GM12878 (cell line): ENCODE measurements at regions not wholly inside any gene's neighbourhood (a gene's known extent, or its start where the extent isn't known, plus 50 kb on each side); places are given as distances from the start of the nearest gene placed in this dataset.

Experiments used
- ATAC-seq: fragments of 200-7000 bp; cut with Tn5 transposase; 3 replicates; pipeline ENCODE4 v1.9.1; 2020; ENCODE audit warnings: mild to moderate bottlenecking, moderate library complexity
- BruUV-seq: library from RNA; stranded (reverse); fragments of 400-500 nt; replicated peaks from 2 replicates; lab custom pipeline; 2021; lab: Mats Ljungman, UMichigan
- CTCF ChIA-PET: fragments of 300-600 bp; sonication (Branson Sonifier 250); formaldehyde crosslinking; extraction: SDS; loops from one replicate; lab custom pipeline; 2021; ENCODE audit warnings: inconsistent platforms; lab: Yijun Ruan, JAX
- POLR2A ChIA-PET: fragments of 350-600 bp; formaldehyde crosslinking; extraction: SDS; loops from one replicate; lab custom pipeline; 2021; ENCODE audit warnings: inconsistent platforms; lab: Charles Lee
- RAD21 ChIA-PET: fragments of 300-600 bp; sonication (Branson Sonifier 250); formaldehyde crosslinking; loops from one replicate; lab custom pipeline; 2023; ENCODE audit warnings: antibody characterized with exemption; ENCODE audit not compliant: unreplicated experiment; lab: Charles Lee
- SMC1A ChIA-PET: fragments of 300-600 bp; sonication (Branson Sonifier 250); formaldehyde crosslinking; loops from one replicate; lab custom pipeline; 2023; ENCODE audit not compliant: unreplicated experiment, uncharacterized antibody; lab: Charles Lee
- DNase-seq: peaks from one replicate; pipeline ENCODE4 v3.0.0-alpha.2; 2011; ENCODE audit warnings: low read depth, low spot score
- FAIRE-seq: peaks from 3 replicates; lab custom pipeline; 2011; peaks lifted over from hg19 to GRCh38; lab: Jason Lieb, UNC
- H2AFZ ChIP-seq: 2 replicates; pipeline ENCODE4 v1.6.0; 2011; ENCODE audit warnings: low read depth, low read length, control low read depth; ENCODE audit not compliant: control insufficient read depth
- H3K27ac ChIP-seq: 2 replicates; pipeline ENCODE4 v1.5.1; 2011; ENCODE audit warnings: control low read depth; ENCODE audit not compliant: control insufficient read depth, insufficient read depth
- H3K27me3 ChIP-seq, 2 experiments: replicated peaks in 1 of 2; 2 replicates each; pipeline versions ENCODE4 v1.6.0 to v1.6.1; 2011; ENCODE audit warnings: low read length in 1 of 2; ENCODE audit not compliant: control insufficient read depth in 2 of 2, insufficient read depth in 2 of 2
- H3K36me3 ChIP-seq, 2 experiments: 2 replicates each; pipeline ENCODE4 v1.5.1; 2011; ENCODE audit warnings: low read length in 1 of 2; ENCODE audit not compliant: control insufficient read depth in 2 of 2, insufficient read depth in 2 of 2
- H3K4me1 ChIP-seq: 2 replicates; pipeline ENCODE4 v1.6.1; 2011; ENCODE audit warnings: mild to moderate bottlenecking, low read length, moderate library complexity, mixed read lengths; ENCODE audit not compliant: control insufficient read depth, insufficient read depth
- H3K4me2 ChIP-seq: 2 replicates; pipeline ENCODE4 v1.6.0; 2011; ENCODE audit warnings: control low read depth; ENCODE audit not compliant: control insufficient read depth, insufficient read depth
- H3K4me3 ChIP-seq: fragments of 200-600 bp; sonication (generic); 2 replicates; pipeline ENCODE4 v1.5.1; 2016
- H3K79me2 ChIP-seq: 2 replicates; pipeline ENCODE4 v1.6.0; 2011; ENCODE audit warnings: low read length; ENCODE audit not compliant: control insufficient read depth, insufficient read depth
- H3K9ac ChIP-seq: 2 replicates; pipeline ENCODE4 v1.8.0; 2011; ENCODE audit warnings: low read length, control low read depth, mixed read lengths; ENCODE audit not compliant: control insufficient read depth, insufficient read depth
- H3K9me3 ChIP-seq: replicated peaks from 3 replicates; pipeline ENCODE4 v1.5.1; 2011; ENCODE audit warnings: mild to moderate bottlenecking, low read length; ENCODE audit not compliant: control insufficient read depth, insufficient read depth
- H4K20me1 ChIP-seq: 2 replicates; pipeline ENCODE4 v1.6.0; 2011; ENCODE audit not compliant: control insufficient read depth, insufficient read depth
- BMI1 ChIP-seq: fragments of 450-650 bp; IDR thresholded peaks from 2 replicates; pipeline ENCODE4 v1.6.1; 2016; ENCODE audit warnings: mild to moderate bottlenecking, moderate library complexity, borderline replicate concordance
- CEBPB ChIP-seq, 2 experiments: fragments of 150-350 bp in 1 of 2; IDR thresholded peaks; 2 replicates each; pipeline ENCODE4 v1.6.1; 2012 to 2014; ENCODE audit warnings: low read depth in 2 of 2, low read length in 2 of 2, borderline replicate concordance in 1 of 2, inconsistent platforms in 1 of 2
- KDM1A ChIP-seq: fragments of 200-600 bp; sonication (generic); IDR thresholded peaks from 2 replicates; pipeline ENCODE4 v1.6.1; 2016; ENCODE audit warnings: borderline replicate concordance
- TCF12 ChIP-seq: IDR thresholded peaks from 2 replicates; pipeline ENCODE4 v1.6.1; 2011; ENCODE audit warnings: low read depth, mild to moderate bottlenecking, low read length
- ZNF217 ChIP-seq: fragments of 450-650 bp; IDR thresholded peaks from 2 replicates; pipeline ENCODE4 v1.6.1; 2017; ENCODE audit warnings: antibody characterized with exemption, mild to moderate bottlenecking
- WGBS: methylation state at CpG from one replicate; pipeline ENCODE4 v1.1.6; 2016; ENCODE audit warnings: low lambda C conversion rate; ENCODE audit not compliant: insufficient replicate concordance, insufficient coverage; ENCODE audit errors: missing lambda C conversion rate; 5-methylcytosine and 5-hydroxymethylcytosine counted together
- in situ Hi-C: fragments of 300-500 bp; cut with MboI; formaldehyde crosslinking; loops from 9 replicates; pipeline ENCODE4 v1.14.3; 2018; ENCODE audit warnings: mixed read lengths
- intact Hi-C: fragments of 100-400 bp; cut with micrococcal nuclease; formaldehyde crosslinking; loops from one replicate; pipeline ENCODE4 v1.14.2; 2022; ENCODE audit not compliant: unreplicated experiment
- TF ChIP-seq, protein P1 (sequence below): fragments of 450-650 bp; conservative IDR thresholded peaks from 2 replicates; pipeline ENCODE4 v1.6.1; 2017; ENCODE audit warnings: mild to moderate bottlenecking, moderate library complexity
- TF ChIP-seq, protein P2 (sequence below): fragments of 450-650 bp; formaldehyde crosslinking; IDR thresholded peaks from 2 replicates; pipeline ENCODE4 v1.4.0; 2020; ENCODE audit warnings: mild to moderate bottlenecking, moderate library complexity
- TF ChIP-seq, protein P3 (sequence below): fragments of 150-350 bp; IDR thresholded peaks from 2 replicates; pipeline ENCODE4 v1.6.1; 2014; ENCODE audit warnings: mild to moderate bottlenecking, low read depth, low read length
- TF ChIP-seq, protein P4 (sequence below): fragments of 450-650 bp; IDR thresholded peaks from 2 replicates; pipeline ENCODE4 v1.6.1; 2014; ENCODE audit warnings: mild to moderate bottlenecking

DNA sequence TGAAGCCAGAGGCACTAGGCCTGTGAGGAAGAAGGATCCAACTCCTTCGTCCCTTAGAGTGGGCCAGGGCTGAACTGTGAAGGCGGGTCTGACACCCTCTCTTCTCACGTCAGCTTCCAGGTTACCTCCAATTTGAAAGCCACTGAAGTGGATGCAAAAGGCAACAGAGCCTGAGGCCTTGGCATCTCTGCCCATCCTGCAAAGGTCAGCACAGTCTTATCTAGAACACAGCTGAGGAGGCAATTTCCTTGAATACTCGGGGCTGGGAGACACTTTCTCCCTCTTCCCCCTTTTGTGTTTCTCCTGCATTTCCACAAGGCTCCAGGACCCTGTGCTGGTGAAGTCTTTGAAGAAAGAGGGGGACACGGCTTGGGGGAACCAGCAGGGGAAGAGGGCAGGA, 91.6 kb upstream of the PAX6 start:
- in situ Hi-C loops, result no loop called here
- no peak overlapping the region for H2AFZ ChIP-seq
- WGBS, result 19% methylated on average over 5 of the region's 5 CpGs
- ATAC-seq, result no peak
- ChIA-PET RAD21 (no interaction called here), CTCF (no interaction called here), SMC1A (no interaction called here), POLR2A (no interaction called here)
- H3K4me1 ChIP-seq, result no peaks in the 10 kb centered on the region
- TF ChIP-seq, protein P1, sequence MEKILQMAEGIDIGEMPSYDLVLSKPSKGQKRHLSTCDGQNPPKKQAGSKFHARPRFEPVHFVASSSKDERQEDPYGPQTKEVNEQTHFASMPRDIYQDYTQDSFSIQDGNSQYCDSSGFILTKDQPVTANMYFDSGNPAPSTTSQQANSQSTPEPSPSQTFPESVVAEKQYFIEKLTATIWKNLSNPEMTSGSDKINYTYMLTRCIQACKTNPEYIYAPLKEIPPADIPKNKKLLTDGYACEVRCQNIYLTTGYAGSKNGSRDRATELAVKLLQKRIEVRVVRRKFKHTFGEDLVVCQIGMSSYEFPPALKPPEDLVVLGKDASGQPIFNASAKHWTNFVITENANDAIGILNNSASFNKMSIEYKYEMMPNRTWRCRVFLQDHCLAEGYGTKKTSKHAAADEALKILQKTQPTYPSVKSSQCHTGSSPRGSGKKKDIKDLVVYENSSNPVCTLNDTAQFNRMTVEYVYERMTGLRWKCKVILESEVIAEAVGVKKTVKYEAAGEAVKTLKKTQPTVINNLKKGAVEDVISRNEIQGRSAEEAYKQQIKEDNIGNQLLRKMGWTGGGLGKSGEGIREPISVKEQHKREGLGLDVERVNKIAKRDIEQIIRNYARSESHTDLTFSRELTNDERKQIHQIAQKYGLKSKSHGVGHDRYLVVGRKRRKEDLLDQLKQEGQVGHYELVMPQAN, result no peak
- no peaks in the 10 kb centered on the region for H3K79me2 ChIP-seq
- no peaks in the 10 kb centered on the region for H3K36me3 ChIP-seq
- H3K9me3 ChIP-seq, result no peaks in the 10 kb centered on the region; the same call in 2 of the 3 replicates
- H3K27ac ChIP-seq, result no peak overlapping the region
- FAIRE-seq, result no peak
- intact Hi-C loops, result no loop called here
- no peak overlapping the region for H3K9ac ChIP-seq
- no TSS peak for BruUV-seq
- no peak for DNase-seq
- H3K27me3 ChIP-seq, result no peaks in the 10 kb centered on the region
- no peak overlapping the region for H3K4me3 ChIP-seq
- no peak overlapping the region for H3K4me2 ChIP-seq
- no peaks in the 10 kb centered on the region for H4K20me1 ChIP-seq

DNA sequence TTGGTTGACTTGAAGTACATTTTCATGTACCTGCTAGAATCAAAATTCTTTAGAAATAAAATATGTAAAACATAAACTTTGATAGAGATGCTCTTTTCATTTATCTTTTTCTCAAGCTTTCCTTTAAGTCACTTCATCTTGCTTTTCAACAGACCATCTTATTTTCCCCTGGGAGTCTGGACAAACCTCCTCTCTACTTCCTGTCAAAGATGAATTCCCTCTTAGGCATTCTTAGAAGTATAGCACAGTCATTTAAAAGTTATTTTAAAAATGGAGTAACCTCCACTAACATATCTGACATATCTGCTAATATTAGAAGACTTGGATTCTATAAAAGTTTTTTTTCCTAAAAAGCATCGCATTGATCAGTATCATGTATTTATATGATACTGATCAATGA, 84.8 kb upstream of the PAX6 start:
- SMC1A ChIA-PET, result no interaction called here
- intact Hi-C loops, result no loop called here
- no TSS peak for BruUV-seq
- TF ChIP-seq, protein P2, sequence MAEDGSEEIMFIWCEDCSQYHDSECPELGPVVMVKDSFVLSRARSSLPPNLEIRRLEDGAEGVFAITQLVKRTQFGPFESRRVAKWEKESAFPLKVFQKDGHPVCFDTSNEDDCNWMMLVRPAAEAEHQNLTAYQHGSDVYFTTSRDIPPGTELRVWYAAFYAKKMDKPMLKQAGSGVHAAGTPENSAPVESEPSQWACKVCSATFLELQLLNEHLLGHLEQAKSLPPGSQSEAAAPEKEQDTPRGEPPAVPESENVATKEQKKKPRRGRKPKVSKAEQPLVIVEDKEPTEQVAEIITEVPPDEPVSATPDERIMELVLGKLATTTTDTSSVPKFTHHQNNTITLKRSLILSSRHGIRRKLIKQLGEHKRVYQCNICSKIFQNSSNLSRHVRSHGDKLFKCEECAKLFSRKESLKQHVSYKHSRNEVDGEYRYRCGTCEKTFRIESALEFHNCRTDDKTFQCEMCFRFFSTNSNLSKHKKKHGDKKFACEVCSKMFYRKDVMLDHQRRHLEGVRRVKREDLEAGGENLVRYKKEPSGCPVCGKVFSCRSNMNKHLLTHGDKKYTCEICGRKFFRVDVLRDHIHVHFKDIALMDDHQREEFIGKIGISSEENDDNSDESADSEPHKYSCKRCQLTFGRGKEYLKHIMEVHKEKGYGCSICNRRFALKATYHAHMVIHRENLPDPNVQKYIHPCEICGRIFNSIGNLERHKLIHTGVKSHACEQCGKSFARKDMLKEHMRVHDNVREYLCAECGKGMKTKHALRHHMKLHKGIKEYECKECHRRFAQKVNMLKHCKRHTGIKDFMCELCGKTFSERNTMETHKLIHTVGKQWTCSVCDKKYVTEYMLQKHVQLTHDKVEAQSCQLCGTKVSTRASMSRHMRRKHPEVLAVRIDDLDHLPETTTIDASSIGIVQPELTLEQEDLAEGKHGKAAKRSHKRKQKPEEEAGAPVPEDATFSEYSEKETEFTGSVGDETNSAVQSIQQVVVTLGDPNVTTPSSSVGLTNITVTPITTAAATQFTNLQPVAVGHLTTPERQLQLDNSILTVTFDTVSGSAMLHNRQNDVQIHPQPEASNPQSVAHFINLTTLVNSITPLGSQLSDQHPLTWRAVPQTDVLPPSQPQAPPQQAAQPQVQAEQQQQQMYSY (CRISPR knock-in tag), result no peak
- no peak for TF ChIP-seq CEBPB (IDR thresholded peaks at IDR 0.05; ENCODE audit: borderline replicate concordance in 1 of 2, low read depth in 2 of 2, low read length in 2 of 2)
- TF ChIP-seq TCF12, result no peak
- TF ChIP-seq BMI1, result no peak
- TF ChIP-seq, protein P3, sequence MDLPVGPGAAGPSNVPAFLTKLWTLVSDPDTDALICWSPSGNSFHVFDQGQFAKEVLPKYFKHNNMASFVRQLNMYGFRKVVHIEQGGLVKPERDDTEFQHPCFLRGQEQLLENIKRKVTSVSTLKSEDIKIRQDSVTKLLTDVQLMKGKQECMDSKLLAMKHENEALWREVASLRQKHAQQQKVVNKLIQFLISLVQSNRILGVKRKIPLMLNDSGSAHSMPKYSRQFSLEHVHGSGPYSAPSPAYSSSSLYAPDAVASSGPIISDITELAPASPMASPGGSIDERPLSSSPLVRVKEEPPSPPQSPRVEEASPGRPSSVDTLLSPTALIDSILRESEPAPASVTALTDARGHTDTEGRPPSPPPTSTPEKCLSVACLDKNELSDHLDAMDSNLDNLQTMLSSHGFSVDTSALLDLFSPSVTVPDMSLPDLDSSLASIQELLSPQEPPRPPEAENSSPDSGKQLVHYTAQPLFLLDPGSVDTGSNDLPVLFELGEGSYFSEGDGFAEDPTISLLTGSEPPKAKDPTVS, result no peak
- TF ChIP-seq, protein P4, sequence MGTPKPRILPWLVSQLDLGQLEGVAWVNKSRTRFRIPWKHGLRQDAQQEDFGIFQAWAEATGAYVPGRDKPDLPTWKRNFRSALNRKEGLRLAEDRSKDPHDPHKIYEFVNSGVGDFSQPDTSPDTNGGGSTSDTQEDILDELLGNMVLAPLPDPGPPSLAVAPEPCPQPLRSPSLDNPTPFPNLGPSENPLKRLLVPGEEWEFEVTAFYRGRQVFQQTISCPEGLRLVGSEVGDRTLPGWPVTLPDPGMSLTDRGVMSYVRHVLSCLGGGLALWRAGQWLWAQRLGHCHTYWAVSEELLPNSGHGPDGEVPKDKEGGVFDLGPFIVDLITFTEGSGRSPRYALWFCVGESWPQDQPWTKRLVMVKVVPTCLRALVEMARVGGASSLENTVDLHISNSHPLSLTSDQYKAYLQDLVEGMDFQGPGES, result no peak
- no peak for TF ChIP-seq ZNF217
- TF ChIP-seq KDM1A, result no peak

More for the DNA sequence above, 84.8 kb upstream of the PAX6 start:
- no peaks in the 10 kb centered on the region; the same call in 2 of the 3 replicates for H3K9me3 ChIP-seq
- in situ Hi-C loops, result no loop called here
- ATAC-seq (no peak), FAIRE-seq (no peak), DNase-seq (no peak)
- H3K27ac ChIP-seq, result no peak overlapping the region
- H3K27me3 ChIP-seq, result peaks cover 0 to 3% of the 10 kb centered on the region in 2 experiments; a peak in 1 of 4 replicates
- 31% methylated on average over 1 of the region's 1 CpG for WGBS
- CTCF ChIA-PET, result interaction anchor here (0.6 kb wide), 1 partner anchor 369 kb away, joined by 3 read pairs; no protein-coding TSS in a partner anchor
- RAD21 ChIA-PET, result no interaction called here
- H4K20me1 ChIP-seq, result no peaks in the 10 kb centered on the region
- no peaks in the 10 kb centered on the region for H3K4me1 ChIP-seq
- no peaks in the 10 kb centered on the region for H3K79me2 ChIP-seq
- POLR2A ChIA-PET, result no interaction called here
- no peak overlapping the region for H3K9ac ChIP-seq
- no peak overlapping the region for H3K4me3 ChIP-seq
- no peaks in the 10 kb centered on the region for H3K36me3 ChIP-seq
- no peak overlapping the region for H3K4me2 ChIP-seq
- no peak overlapping the region for H2AFZ ChIP-seq
